Progenitor cell of endocrine pancreas (in vitro differentiated cells): ENCODE measurements at regions not wholly inside any gene's neighbourhood (a gene's known extent, or its start where the extent isn't known, plus 50 kb on each side); places are given as distances from the start of the nearest gene placed in this dataset.

Experiments used
- DNase-seq: peaks from one replicate; pipeline ENCODE4 v3.0.0; 2021; ENCODE audit warnings: low spot score; ENCODE audit not compliant: unreplicated experiment
- H3K27ac Mint-ChIP-seq: 2 replicates; pipeline ENCODE4 v1.8.0; 2021; ENCODE audit warnings: mild to moderate bottlenecking, moderate library complexity, mixed read lengths
- H3K27me3 Mint-ChIP-seq: 2 replicates; pipeline ENCODE4 v1.8.0; 2021; ENCODE audit warnings: mixed read lengths
- H3K36me3 Mint-ChIP-seq: 2 replicates; pipeline ENCODE4 v1.8.0; 2022; ENCODE audit warnings: mixed read lengths; ENCODE audit not compliant: insufficient read depth
- H3K4me1 Mint-ChIP-seq: 2 replicates; pipeline ENCODE4 v1.8.0; 2021; ENCODE audit warnings: low read depth, mixed read lengths
- H3K4me3 Mint-ChIP-seq: 2 replicates; pipeline ENCODE4 v1.8.0; 2021; ENCODE audit warnings: low read depth, mild to moderate bottlenecking, moderate library complexity, mixed read lengths
- H3K9me3 Mint-ChIP-seq: 2 replicates; pipeline ENCODE4 v1.8.0; 2021; ENCODE audit warnings: low read depth, mixed read lengths
- CTCF ChIP-seq: fragments of 200-600 bp; sonication (generic); IDR thresholded peaks from one replicate; pipeline ENCODE4 v1.5.0; 2021; ENCODE audit warnings: antibody characterized with exemption, mild to moderate bottlenecking; ENCODE audit not compliant: unreplicated experiment

GRCh38 chr2:239723486-239724193, 301.5 kb downstream of the NDUFA10 start:
- Mint-ChIP-seq H3K27ac (no peak overlapping the region), H3K4me1 (no peaks in the 10 kb centered on the region), H3K4me3 (no peak overlapping the region), H3K27me3 (peaks cover 5% of the 10 kb centered on the region), H3K36me3 (no peaks in the 10 kb centered on the region), H3K9me3 (no peaks in the 10 kb centered on the region)
- TF ChIP-seq CTCF: no peak
- no peak for DNase-seq

- no peak for TF ChIP-seq CTCF
- H3K27ac Mint-ChIP-seq: no peak overlapping the region
- H3K36me3 Mint-ChIP-seq: no peaks in the 10 kb centered on the region
- peaks cover 4% of the 10 kb centered on the region for H3K27me3 Mint-ChIP-seq
- no peak overlapping the region for H3K4me3 Mint-ChIP-seq
- no peaks in the 10 kb centered on the region for H3K4me1 Mint-ChIP-seq
- no peaks in the 10 kb centered on the region for H3K9me3 Mint-ChIP-seq
- DNase-seq: no peak
Measured at GRCh38 chr2:239722760-239723470, 302.2 kb downstream of the NDUFA10 start.

GRCh38 chr2:239721991-239722759, 303.0 kb downstream of the NDUFA10 start:
- Mint-ChIP-seq H3K27me3 (peaks cover 4% of the 10 kb centered on the region), H3K4me3 (no peak overlapping the region), H3K4me1 (no peaks in the 10 kb centered on the region), H3K9me3 (no peaks in the 10 kb centered on the region), H3K36me3 (no peaks in the 10 kb centered on the region), H3K27ac (no peak overlapping the region)
- no peak for TF ChIP-seq CTCF
- no peak for DNase-seq

- Mint-ChIP-seq H3K9me3 (no peaks in the 10 kb centered on the region), H3K36me3 (no peaks in the 10 kb centered on the region), H3K4me3 (no peak overlapping the region), H3K27ac (no peak overlapping the region), H3K27me3 (peaks cover 4% of the 10 kb centered on the region), H3K4me1 (no peaks in the 10 kb centered on the region)
- no peak for DNase-seq
- no peak for TF ChIP-seq CTCF
Measured at GRCh38 chr2:239721531-239721930, 303.6 kb downstream of the NDUFA10 start.
